ENCODE measurements at regions not wholly inside any gene's neighbourhood (a gene's known extent, or its start where the extent isn't known, plus 50 kb on each side); places are given as distances from the start of the nearest gene placed in this dataset.
"Not testable (repeated sequence)": the region's sequence is repeated elsewhere in the genome, so short reads cannot be mapped to it uniquely, and the experiment has no call there.

GRCh38 chr10:129213996-129214395 lies 253.0 kb upstream of the MGMT start:
- not testable (repeated sequence) for TF ChIP-seq CTCF (IDR thresholded peaks at IDR 0.05); POLR2AphosphoS5 (IDR thresholded peaks at IDR 0.05; ENCODE audit: insufficient read depth in 1 of 2, low read depth in 1 of 2)
